Uterus (tissue), 2 donors: ENCODE measurements at regions not wholly inside any gene's neighbourhood (a gene's known extent, or its start where the extent isn't known, plus 50 kb on each side); places are given as distances from the start of the nearest gene placed in this dataset.

Experiments
- POLR2A ChIP-seq, 2 donors: fragments of 450-650 bp; IDR thresholded peaks; one replicate each; pipeline ENCODE4 v1.6.1; 2016; ENCODE audit warnings: antibody characterized with exemption in 2 of 2, mild to moderate bottlenecking in 1 of 2, moderate library complexity in 1 of 2
- TF ChIP-seq, protein P1 (sequence below), 4 experiments: fragments of 200-600 bp in 2 of 4; fragments of 450-650 bp in 2 of 4; sonication (generic) in 2 of 4; IDR thresholded peaks; one replicate each; pipeline ENCODE4 v1.5.1; 2016 to 2019; ENCODE audit warnings: antibody characterized with exemption in 4 of 4, mild to moderate bottlenecking in 2 of 4, moderate library complexity in 1 of 4

DNA sequence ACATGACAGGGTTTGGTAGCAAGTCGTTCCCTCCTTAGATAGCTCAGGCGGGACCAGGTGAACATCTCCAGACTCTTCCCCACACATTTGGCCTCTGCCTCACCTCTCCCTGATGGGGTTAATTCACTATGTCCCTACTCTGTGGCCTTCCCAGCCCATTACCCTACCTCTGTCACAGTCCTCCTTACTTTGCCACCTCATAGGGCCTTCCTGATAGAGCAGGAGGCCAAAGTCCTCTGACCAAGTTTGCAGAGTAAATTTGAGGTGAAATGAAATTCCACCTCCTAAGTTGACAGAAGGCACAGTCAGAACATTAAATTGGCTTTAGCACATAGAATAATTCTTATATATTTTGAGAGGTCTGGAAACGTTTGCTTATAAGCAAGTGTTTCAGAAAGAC, 53.1 kb upstream of the ARMC2 start:
- TF ChIP-seq, protein P1, sequence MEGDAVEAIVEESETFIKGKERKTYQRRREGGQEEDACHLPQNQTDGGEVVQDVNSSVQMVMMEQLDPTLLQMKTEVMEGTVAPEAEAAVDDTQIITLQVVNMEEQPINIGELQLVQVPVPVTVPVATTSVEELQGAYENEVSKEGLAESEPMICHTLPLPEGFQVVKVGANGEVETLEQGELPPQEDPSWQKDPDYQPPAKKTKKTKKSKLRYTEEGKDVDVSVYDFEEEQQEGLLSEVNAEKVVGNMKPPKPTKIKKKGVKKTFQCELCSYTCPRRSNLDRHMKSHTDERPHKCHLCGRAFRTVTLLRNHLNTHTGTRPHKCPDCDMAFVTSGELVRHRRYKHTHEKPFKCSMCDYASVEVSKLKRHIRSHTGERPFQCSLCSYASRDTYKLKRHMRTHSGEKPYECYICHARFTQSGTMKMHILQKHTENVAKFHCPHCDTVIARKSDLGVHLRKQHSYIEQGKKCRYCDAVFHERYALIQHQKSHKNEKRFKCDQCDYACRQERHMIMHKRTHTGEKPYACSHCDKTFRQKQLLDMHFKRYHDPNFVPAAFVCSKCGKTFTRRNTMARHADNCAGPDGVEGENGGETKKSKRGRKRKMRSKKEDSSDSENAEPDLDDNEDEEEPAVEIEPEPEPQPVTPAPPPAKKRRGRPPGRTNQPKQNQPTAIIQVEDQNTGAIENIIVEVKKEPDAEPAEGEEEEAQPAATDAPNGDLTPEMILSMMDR (IDR thresholded peaks at IDR 0.05): no peak
- no peak for TF ChIP-seq POLR2A (IDR thresholded peaks at IDR 0.05)
